ENCODE measurements at regions not wholly inside any gene's neighbourhood (a gene's known extent, or its start where the extent isn't known, plus 50 kb on each side); places are given as distances from the start of the nearest gene placed in this dataset.

DNA sequence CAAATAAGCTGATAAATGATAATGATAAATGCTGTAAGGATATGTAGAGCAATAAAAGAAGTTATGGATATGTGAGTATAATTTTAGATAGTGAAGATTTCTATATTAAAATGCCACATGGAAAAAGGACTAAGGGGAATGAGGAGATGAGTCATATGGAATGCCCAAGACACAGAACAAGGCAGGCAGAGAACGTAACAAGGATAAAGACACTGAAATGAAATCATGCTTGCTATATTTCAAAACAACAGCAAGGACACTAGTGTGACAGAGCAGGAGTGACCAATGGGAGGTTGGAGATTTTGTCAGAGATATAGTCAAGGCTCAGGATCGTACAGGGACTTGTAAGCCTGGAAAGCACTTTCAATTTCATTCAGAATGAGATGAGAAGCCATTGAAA is 621.5 kb upstream of the SEMA6D start:
- TF ChIP-seq, protein P1, sequence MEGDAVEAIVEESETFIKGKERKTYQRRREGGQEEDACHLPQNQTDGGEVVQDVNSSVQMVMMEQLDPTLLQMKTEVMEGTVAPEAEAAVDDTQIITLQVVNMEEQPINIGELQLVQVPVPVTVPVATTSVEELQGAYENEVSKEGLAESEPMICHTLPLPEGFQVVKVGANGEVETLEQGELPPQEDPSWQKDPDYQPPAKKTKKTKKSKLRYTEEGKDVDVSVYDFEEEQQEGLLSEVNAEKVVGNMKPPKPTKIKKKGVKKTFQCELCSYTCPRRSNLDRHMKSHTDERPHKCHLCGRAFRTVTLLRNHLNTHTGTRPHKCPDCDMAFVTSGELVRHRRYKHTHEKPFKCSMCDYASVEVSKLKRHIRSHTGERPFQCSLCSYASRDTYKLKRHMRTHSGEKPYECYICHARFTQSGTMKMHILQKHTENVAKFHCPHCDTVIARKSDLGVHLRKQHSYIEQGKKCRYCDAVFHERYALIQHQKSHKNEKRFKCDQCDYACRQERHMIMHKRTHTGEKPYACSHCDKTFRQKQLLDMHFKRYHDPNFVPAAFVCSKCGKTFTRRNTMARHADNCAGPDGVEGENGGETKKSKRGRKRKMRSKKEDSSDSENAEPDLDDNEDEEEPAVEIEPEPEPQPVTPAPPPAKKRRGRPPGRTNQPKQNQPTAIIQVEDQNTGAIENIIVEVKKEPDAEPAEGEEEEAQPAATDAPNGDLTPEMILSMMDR (IDR thresholded peaks at IDR 0.05; ENCODE audit: low read length), result no peak
- no peak for TF ChIP-seq EZH2 (IDR thresholded peaks at IDR 0.05; ENCODE audit: borderline replicate concordance, low read length)
